Choroid plexus epithelial cell (primary cell): ENCODE measurements at regions not wholly inside any gene's neighbourhood (a gene's known extent, or its start where the extent isn't known, plus 50 kb on each side); places are given as distances from the start of the nearest gene placed in this dataset.

ENCODE experiments used
- DNase-seq: peaks from one replicate; pipeline ENCODE4 v3.0.0-alpha.2; 2010; ENCODE audit warnings: low read depth
- H3K4me3 ChIP-seq: 2 replicates; pipeline ENCODE4 v1.5.1; 2011; ENCODE audit warnings: low read depth, mild to moderate bottlenecking, control low read depth, low read length, moderate library complexity
- TF ChIP-seq, protein P1 (sequence below): conservative IDR thresholded peaks from 2 replicates; pipeline ENCODE4 v1.5.1; 2011; ENCODE audit warnings: low read depth, mild to moderate bottlenecking, control low read depth, inconsistent platforms, low read length, moderate library complexity

DNA sequence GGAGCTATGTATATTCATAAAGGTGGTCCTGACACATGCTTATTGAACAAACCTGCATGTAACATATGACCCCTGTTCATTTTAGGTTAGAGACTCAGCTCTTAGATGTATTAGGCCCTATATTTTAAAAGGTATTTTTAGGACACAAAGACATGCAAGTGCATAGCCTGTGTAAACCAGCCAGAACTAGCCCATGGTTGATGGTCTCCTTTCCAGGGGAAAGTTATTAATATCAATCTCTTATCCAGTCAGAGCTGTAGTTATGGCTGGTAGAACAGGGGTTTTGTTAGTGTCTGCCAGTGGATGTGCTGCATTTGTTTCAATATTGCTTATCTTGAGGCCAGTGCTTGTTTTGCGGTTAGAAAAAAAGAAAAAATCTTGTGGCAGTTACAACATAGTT lies 488.6 kb downstream of the KCTD8 start:
- H3K4me3 ChIP-seq: no peak overlapping the region
- TF ChIP-seq, protein P1, sequence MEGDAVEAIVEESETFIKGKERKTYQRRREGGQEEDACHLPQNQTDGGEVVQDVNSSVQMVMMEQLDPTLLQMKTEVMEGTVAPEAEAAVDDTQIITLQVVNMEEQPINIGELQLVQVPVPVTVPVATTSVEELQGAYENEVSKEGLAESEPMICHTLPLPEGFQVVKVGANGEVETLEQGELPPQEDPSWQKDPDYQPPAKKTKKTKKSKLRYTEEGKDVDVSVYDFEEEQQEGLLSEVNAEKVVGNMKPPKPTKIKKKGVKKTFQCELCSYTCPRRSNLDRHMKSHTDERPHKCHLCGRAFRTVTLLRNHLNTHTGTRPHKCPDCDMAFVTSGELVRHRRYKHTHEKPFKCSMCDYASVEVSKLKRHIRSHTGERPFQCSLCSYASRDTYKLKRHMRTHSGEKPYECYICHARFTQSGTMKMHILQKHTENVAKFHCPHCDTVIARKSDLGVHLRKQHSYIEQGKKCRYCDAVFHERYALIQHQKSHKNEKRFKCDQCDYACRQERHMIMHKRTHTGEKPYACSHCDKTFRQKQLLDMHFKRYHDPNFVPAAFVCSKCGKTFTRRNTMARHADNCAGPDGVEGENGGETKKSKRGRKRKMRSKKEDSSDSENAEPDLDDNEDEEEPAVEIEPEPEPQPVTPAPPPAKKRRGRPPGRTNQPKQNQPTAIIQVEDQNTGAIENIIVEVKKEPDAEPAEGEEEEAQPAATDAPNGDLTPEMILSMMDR: no peak
- no peak for DNase-seq

DNA sequence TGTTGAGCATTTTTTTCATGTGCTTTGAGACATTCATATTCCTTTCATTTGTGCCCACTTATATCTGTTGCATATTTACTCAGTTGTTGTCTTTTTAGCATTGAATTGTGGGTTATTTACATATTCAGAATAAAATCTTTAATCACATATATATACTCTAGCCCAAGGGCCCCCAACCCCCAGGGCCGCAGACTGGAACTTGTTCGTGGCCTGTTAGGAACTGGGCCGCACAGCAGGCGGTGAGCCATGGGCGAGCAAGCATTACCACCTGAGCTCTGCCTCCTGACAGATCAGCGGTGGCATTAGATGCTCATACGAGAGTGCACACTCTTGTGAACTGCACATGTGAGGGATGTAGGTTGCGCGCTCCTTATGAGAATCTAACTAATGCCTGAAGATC lies 480.6 kb downstream of the KCTD8 start:
- H3K4me3 ChIP-seq: no peak overlapping the region
- TF ChIP-seq, protein P1: no peak
- no peak for DNase-seq

DNA sequence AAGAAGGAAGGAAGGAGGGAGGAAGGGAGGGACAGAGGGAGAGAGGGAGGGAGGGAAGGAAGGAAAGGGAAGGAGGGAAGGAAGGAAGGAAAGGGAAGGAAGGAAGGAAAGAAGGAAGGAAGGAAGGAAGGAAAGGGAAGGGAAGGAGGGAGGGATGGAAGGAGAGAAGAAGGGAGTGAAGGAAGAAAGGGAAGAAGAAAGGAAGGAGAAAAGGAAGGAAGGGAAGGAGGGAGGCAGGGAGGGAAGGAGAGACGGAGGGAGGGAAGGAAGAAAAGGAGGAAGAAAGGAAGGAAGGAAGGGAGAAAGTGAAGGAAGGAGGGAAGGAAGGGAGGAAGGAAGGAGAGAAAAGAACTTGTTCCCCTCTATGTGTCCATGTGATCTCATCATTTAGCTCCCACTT lies 465.0 kb downstream of the KCTD8 start:
- TF ChIP-seq, protein P1: no peak
- H3K4me3 ChIP-seq: no peak overlapping the region
- DNase-seq: no peak

DNA sequence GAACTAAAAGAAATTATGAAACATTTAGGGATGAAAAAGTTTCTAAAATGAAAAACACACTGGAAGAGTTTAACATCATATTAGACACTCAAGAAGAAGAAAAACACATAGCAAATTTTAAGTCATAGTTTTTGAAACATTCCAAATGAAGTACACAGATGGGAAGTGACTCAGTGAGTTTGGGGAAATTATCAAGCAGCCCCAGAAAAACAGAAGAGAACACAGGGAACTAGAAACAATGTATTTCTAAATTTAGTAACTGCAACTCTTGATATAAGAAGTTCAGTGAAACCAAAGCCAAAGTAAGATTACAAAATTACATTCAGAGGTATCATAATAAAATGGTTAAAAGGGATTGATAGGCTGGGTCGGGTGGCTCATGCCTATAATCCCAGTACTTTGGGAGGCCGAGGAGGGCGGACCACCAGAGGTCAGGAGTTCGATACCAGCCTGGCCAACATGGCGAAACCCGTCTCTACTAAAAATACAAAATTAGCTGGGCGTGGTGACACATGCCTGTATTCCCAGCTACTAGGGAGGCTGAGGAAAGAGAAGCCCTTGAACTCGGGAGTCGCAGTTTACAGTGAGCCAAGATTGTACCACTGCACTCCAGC lies 461.2 kb downstream of the KCTD8 start:
- TF ChIP-seq, protein P1: no peak
- no peak overlapping the region for H3K4me3 ChIP-seq
- no peak for DNase-seq

DNA sequence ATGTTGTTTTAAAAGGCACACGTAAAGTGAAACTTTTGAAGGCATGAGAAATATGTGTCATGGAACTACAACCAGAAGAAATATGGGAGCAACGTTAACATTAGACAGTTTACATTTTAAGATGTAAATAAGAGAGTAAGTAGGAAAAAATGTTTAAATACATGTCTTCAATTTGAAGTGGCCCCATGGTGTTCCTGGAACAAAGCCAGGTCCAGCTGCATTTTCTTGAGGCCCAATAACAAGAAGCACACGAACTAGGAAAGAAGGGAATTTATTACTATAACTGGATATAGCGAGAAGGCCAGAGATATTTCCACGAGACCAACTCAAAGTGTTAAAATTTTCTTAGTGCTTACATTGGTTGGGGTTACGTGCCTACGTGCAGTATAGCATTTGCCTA lies 458.1 kb downstream of the KCTD8 start:
- DNase-seq: no peak
- TF ChIP-seq, protein P1: no peak
- H3K4me3 ChIP-seq: no peak overlapping the region

DNA sequence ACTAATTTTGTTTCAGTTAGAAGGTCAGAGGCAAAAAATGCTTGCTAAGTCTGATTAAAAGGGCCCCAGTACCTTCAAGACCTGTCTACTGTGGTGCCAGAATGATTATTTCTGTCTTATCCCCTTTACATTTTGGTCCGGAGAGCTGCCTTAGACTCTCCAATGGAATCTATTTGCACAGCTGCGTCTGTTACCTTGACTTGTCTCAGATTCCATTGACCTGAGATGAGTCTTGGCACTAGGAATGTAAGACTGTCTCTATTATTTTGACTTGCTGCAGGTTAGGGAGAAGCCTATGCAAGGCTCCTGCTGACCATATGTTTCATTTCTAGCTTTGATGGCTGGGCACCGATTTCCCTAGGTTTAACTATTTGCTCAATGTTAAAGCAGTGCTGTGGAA lies 457.6 kb downstream of the KCTD8 start:
- no peak overlapping the region for H3K4me3 ChIP-seq
- TF ChIP-seq, protein P1: no peak
- DNase-seq: no peak

DNA sequence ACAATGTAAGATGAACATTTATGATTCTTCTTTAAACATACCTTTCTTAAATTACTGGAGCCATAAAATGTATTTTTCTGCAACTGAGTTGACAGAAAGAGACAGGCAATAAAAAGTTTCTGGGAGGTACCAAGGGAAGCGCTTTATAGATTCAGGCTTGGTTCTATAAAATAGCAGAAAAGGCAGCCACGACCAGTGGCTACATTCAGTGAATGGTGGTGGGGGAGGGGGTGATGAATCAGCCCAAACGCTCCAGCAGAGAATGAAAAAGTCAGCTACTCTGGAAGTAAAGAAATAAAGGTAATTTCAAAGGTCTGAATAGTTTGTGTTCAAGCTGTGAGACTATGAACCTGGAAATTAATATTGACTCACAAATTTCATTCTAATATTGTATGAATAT lies 456.1 kb downstream of the KCTD8 start:
- TF ChIP-seq, protein P1: no peak
- no peak overlapping the region for H3K4me3 ChIP-seq
- no peak for DNase-seq
